HFF-Myc (cell line): ENCODE measurements at regions not wholly inside any gene's neighbourhood (a gene's known extent, or its start where the extent isn't known, plus 50 kb on each side); places are given as distances from the start of the nearest gene placed in this dataset.

Experiments
- DNase-seq: peaks from one replicate; pipeline ENCODE4 v3.0.0-alpha.2; 2011; ENCODE audit warnings: low read depth; ENCODE audit errors: extremely low read depth
- H3K4me3 ChIP-seq: replicated peaks from 2 replicates; pipeline ENCODE4 v1.5.1; 2011; ENCODE audit warnings: low read depth, mild to moderate bottlenecking, control low read depth, low read length
- TF ChIP-seq, protein P1 (sequence below): IDR thresholded peaks from 2 replicates; pipeline ENCODE4 v1.5.1; 2012; ENCODE audit warnings: mild to moderate bottlenecking, low read depth, low read length, control low read depth; ENCODE audit errors: missing control alignments

DNA sequence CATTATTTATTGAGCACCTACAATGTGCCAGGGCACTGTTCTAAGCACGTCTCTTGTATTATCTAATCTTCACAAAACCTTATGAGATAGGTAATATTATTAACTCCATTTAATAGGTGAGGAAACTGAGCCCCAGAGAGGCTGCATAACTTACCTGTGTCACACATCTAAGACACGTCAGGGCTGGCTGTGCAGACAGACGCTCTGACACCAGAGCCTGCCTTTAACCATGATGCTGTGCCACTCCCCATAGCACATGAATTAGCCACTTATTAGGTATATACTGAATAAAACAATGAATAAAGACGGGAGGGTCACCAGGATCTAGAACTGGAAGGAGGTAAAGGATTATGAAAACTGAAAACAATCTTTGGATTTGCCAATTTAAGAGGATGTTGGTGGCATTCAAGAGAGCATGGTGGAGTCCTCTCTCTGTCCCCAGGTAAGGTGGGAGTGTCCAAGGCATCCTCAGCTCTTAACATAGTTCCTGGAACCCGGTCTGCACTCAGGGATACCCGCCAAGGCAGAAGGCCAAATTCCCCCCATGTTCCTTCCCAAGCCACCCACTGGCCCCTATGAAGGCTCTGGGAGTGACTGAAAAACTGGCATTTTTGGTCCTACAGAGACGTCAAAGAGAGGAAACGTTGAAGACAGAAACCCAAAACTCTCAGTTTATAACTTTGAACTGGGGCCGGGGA, 479.7 kb downstream of the FOXO1 start:
- no peak for DNase-seq
- TF ChIP-seq, protein P1, sequence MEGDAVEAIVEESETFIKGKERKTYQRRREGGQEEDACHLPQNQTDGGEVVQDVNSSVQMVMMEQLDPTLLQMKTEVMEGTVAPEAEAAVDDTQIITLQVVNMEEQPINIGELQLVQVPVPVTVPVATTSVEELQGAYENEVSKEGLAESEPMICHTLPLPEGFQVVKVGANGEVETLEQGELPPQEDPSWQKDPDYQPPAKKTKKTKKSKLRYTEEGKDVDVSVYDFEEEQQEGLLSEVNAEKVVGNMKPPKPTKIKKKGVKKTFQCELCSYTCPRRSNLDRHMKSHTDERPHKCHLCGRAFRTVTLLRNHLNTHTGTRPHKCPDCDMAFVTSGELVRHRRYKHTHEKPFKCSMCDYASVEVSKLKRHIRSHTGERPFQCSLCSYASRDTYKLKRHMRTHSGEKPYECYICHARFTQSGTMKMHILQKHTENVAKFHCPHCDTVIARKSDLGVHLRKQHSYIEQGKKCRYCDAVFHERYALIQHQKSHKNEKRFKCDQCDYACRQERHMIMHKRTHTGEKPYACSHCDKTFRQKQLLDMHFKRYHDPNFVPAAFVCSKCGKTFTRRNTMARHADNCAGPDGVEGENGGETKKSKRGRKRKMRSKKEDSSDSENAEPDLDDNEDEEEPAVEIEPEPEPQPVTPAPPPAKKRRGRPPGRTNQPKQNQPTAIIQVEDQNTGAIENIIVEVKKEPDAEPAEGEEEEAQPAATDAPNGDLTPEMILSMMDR = no peak
- H3K4me3 ChIP-seq = no peak overlapping the region

DNA sequence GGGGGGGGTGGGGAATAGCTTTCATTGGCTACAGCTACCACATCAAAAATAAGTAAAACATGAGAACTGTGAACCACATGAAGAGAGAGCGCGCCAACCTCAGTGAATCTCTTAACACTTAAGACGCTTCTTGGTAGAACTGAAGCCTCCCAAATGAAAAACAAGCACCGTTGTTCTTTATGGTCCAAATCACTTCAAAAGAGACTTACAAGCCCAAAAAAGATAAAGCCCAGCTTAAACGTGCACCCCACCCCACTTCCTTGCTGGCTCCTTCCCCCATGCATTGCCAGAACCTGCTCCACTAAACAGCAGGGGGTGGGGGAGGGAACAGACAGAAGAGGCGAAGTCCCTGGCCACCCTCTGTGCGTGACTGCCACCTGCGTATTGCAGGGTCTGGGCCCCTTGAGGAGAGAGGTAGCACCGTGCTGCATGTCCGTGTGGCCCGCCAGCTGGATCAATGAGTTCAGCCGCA, 479.1 kb downstream of the FOXO1 start:
- no peak for DNase-seq
- TF ChIP-seq, protein P1 = no peak
- H3K4me3 ChIP-seq = no peak overlapping the region

- TF ChIP-seq, protein P1 = no peak
- no peak for DNase-seq
- no peak overlapping the region for H3K4me3 ChIP-seq
Measured at GRCh38 chr13:40187841-40188591, 478.4 kb downstream of the FOXO1 start.

GRCh38 chr13:40189426-40189825, 477.0 kb downstream of the FOXO1 start:
- no peak for DNase-seq
- TF ChIP-seq, protein P1 = no peak
- no peak overlapping the region for H3K4me3 ChIP-seq

- no peak overlapping the region for H3K4me3 ChIP-seq
- TF ChIP-seq, protein P1 = no peak
- DNase-seq = no peak
Measured at GRCh38 chr13:40189898-40190630, 476.4 kb downstream of the FOXO1 start.

- TF ChIP-seq, protein P1 = no peak
- no peak overlapping the region for H3K4me3 ChIP-seq
- peak; percentile 44 for DNase-seq
Measured at GRCh38 chr13:40190641-40191100, 475.8 kb downstream of the FOXO1 start.
